ENCODE measurements at regions not wholly inside any gene's neighbourhood (a gene's known extent, or its start where the extent isn't known, plus 50 kb on each side); places are given as distances from the start of the nearest gene placed in this dataset.

- TF ChIP-seq CTCF (conservative IDR thresholded peaks at IDR 0.05; ENCODE audit: low read depth, low read length) (peak; percentile 72), EZH2 (IDR thresholded peaks at IDR 0.05; ENCODE audit: low read length, unreplicated experiment) (no peak)
These were observed 63.6 kb upstream of the PWP1 start for GRCh38 chr12:107622001-107622400.

Data from PC-3 (cell line).